ENCODE measurements at regions not wholly inside any gene's neighbourhood (a gene's known extent, or its start where the extent isn't known, plus 50 kb on each side); places are given as distances from the start of the nearest gene placed in this dataset.

DNA sequence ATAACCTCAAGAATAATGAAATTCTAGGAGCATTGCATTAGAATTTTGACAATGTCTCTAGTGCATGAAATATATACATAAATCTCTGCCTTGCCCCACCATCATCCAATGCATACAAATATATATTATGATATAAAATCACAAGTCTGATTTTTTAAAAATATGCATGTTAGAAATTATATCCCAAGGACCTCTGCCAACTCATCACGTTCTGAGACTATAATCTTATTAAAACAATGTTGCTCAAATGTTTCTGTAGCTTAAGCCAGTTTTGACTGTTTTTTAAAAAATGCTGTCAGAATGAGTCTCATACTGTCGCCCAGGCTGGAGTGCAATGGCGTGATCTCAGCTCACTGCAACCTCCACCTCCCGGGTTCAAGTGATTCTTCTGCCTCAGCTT is 287.0 kb upstream of the SOX4 start:
- CTCF ChIA-PET: no interaction called here
- Histone ChIP-seq H3K27me3 (ENCODE audit: control insufficient read depth, insufficient read depth, low read length) (no peaks in the 10 kb centered on the region), H3K9me3 (ENCODE audit: control insufficient read depth, insufficient read depth, low read depth, low read length) (no peaks in the 10 kb centered on the region), H3K36me3 (ENCODE audit: control insufficient read depth, insufficient read depth, low read length) (no peaks in the 10 kb centered on the region), H3K4me1 (ENCODE audit: control insufficient read depth, insufficient read depth, low read length) (no peaks in the 10 kb centered on the region), H3K4me3 (ENCODE audit: low read depth in 2 of 2, low read length in 2 of 2) (no peak overlapping the region), H3K27ac (ENCODE audit: low read length) (no peak overlapping the region)
- intact Hi-C loops (cut with micrococcal nuclease; ENCODE audit: unreplicated experiment): no loop called here
- TF ChIP-seq, protein P1, sequence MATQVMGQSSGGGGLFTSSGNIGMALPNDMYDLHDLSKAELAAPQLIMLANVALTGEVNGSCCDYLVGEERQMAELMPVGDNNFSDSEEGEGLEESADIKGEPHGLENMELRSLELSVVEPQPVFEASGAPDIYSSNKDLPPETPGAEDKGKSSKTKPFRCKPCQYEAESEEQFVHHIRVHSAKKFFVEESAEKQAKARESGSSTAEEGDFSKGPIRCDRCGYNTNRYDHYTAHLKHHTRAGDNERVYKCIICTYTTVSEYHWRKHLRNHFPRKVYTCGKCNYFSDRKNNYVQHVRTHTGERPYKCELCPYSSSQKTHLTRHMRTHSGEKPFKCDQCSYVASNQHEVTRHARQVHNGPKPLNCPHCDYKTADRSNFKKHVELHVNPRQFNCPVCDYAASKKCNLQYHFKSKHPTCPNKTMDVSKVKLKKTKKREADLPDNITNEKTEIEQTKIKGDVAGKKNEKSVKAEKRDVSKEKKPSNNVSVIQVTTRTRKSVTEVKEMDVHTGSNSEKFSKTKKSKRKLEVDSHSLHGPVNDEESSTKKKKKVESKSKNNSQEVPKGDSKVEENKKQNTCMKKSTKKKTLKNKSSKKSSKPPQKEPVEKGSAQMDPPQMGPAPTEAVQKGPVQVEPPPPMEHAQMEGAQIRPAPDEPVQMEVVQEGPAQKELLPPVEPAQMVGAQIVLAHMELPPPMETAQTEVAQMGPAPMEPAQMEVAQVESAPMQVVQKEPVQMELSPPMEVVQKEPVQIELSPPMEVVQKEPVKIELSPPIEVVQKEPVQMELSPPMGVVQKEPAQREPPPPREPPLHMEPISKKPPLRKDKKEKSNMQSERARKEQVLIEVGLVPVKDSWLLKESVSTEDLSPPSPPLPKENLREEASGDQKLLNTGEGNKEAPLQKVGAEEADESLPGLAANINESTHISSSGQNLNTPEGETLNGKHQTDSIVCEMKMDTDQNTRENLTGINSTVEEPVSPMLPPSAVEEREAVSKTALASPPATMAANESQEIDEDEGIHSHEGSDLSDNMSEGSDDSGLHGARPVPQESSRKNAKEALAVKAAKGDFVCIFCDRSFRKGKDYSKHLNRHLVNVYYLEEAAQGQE (IDR thresholded peaks at IDR 0.05; ENCODE audit: insufficient read depth in 1 of 2, low read depth in 2 of 2, low read length in 1 of 2): no peak
- TF ChIP-seq POLR2AphosphoS5 (IDR thresholded peaks at IDR 0.05; ENCODE audit: low read depth, low read length) (no peak), SIN3A (IDR thresholded peaks at IDR 0.05; ENCODE audit: borderline replicate concordance, insufficient read depth, low read depth, low read length) (no peak)
- TF ChIP-seq, protein P2, sequence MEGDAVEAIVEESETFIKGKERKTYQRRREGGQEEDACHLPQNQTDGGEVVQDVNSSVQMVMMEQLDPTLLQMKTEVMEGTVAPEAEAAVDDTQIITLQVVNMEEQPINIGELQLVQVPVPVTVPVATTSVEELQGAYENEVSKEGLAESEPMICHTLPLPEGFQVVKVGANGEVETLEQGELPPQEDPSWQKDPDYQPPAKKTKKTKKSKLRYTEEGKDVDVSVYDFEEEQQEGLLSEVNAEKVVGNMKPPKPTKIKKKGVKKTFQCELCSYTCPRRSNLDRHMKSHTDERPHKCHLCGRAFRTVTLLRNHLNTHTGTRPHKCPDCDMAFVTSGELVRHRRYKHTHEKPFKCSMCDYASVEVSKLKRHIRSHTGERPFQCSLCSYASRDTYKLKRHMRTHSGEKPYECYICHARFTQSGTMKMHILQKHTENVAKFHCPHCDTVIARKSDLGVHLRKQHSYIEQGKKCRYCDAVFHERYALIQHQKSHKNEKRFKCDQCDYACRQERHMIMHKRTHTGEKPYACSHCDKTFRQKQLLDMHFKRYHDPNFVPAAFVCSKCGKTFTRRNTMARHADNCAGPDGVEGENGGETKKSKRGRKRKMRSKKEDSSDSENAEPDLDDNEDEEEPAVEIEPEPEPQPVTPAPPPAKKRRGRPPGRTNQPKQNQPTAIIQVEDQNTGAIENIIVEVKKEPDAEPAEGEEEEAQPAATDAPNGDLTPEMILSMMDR (IDR thresholded peaks at IDR 0.05): no peak
- DNase-seq (ENCODE audit: low read depth, low spot score) (no peak), ATAC-seq (no peak)
- no TSS peak for BruUV-seq (replicated peaks)
- in situ Hi-C loops (cut with HindIII; ENCODE audit: low pct_unique_long_range_greater_than_20kb, low sequenced_read_pairs): no loop called here
- POLR2A ChIA-PET: no interaction called here

DNA sequence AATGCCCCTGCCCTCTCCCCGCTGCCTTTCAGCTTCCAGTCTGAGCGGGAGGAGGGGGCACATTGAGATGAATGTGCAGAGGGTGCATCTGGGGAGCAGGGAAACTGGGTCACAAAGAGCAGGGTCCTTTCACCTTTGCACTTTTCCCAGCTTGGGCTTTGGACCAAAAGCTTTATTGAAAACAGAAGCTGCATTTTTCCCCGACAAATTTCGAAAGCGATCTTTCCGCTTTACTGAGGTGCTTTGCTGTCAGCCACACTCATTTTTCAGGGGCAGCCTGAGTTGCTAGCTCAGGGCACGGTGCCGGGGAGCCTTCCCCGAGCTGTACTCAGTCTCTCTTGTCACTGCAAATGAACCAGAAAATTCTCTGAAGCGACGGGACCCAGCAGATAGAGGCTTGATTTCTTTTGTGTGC is 283.7 kb upstream of the SOX4 start:
- ChIA-PET CTCF (no interaction called here), POLR2A (no interaction called here)
- Histone ChIP-seq H3K4me1 (ENCODE audit: control insufficient read depth, insufficient read depth, low read length) (no peaks in the 10 kb centered on the region), H3K4me3 (ENCODE audit: low read depth in 2 of 2, low read length in 2 of 2) (no peak overlapping the region), H3K27me3 (ENCODE audit: control insufficient read depth, insufficient read depth, low read length) (no peaks in the 10 kb centered on the region), H3K27ac (ENCODE audit: low read length) (no peak overlapping the region), H3K9me3 (ENCODE audit: control insufficient read depth, insufficient read depth, low read depth, low read length) (no peaks in the 10 kb centered on the region), H3K36me3 (ENCODE audit: control insufficient read depth, insufficient read depth, low read length) (no peaks in the 10 kb centered on the region)
- DNase-seq (ENCODE audit: low read depth, low spot score) (no peak), ATAC-seq (no peak)
- intact Hi-C loops (cut with micrococcal nuclease; ENCODE audit: unreplicated experiment) (no loop called here), in situ Hi-C loops (cut with HindIII; ENCODE audit: low pct_unique_long_range_greater_than_20kb, low sequenced_read_pairs) (no loop called here)
- TF ChIP-seq TCF7L2 (IDR thresholded peaks at IDR 0.05; ENCODE audit: low read depth, low read length): no peak
- TF ChIP-seq, protein P1 (IDR thresholded peaks at IDR 0.05; ENCODE audit: insufficient read depth in 1 of 2, low read depth in 2 of 2, low read length in 1 of 2): no peak
- TF ChIP-seq, protein P2 (IDR thresholded peaks at IDR 0.05): no peak
- TF ChIP-seq SIN3A (IDR thresholded peaks at IDR 0.05; ENCODE audit: borderline replicate concordance, insufficient read depth, low read depth, low read length): no peak
- TF ChIP-seq POLR2AphosphoS5 (IDR thresholded peaks at IDR 0.05; ENCODE audit: low read depth, low read length): no peak
- BruUV-seq (replicated peaks): no TSS peak
